GM23248 (cell line): ENCODE measurements at regions not wholly inside any gene's neighbourhood (a gene's known extent, or its start where the extent isn't known, plus 50 kb on each side); places are given as distances from the start of the nearest gene placed in this dataset.

Experiments
- DNase-seq: peaks from one replicate; pipeline ENCODE4 v3.0.0-alpha.2; 2015
- H2AFZ ChIP-seq: fragments of 200-600 bp; sonication (generic); 2 replicates; pipeline ENCODE4 v1.6.1; 2016; ENCODE audit warnings: antibody characterized with exemption
- H3F3A ChIP-seq: fragments of 200-600 bp; sonication (generic); 2 replicates; pipeline ENCODE4 v1.6.1; 2016; ENCODE audit warnings: mild to moderate bottlenecking, antibody characterized with exemption, mixed run types; ENCODE audit not compliant: insufficient read depth
- H3K27ac ChIP-seq: fragments of 200-600 bp; sonication (generic); 2 replicates; pipeline ENCODE4 v1.5.1; 2016; ENCODE audit warnings: mild to moderate bottlenecking
- H3K27me3 ChIP-seq: fragments of 200-600 bp; sonication (generic); replicated peaks from 2 replicates; pipeline ENCODE4 v1.6.1; 2016; ENCODE audit warnings: mild to moderate bottlenecking; ENCODE audit not compliant: insufficient read depth
- H3K36me3 ChIP-seq: fragments of 200-600 bp; sonication (generic); 2 replicates; pipeline ENCODE4 v1.6.1; 2016; ENCODE audit warnings: low read depth, mild to moderate bottlenecking
- H3K4me1 ChIP-seq: fragments of 200-600 bp; sonication (generic); 2 replicates; pipeline ENCODE4 v1.6.1; 2016; ENCODE audit warnings: mild to moderate bottlenecking; ENCODE audit not compliant: insufficient read depth
- H3K4me2 ChIP-seq: fragments of 200-600 bp; sonication (generic); one replicate; pipeline ENCODE4 v1.6.1; 2016; ENCODE audit warnings: mild to moderate bottlenecking; ENCODE audit not compliant: unreplicated experiment
- H3K4me3 ChIP-seq: fragments of 200-600 bp; sonication (generic); 2 replicates; pipeline ENCODE4 v1.5.1; 2016; ENCODE audit warnings: mild to moderate bottlenecking
- H3K79me2 ChIP-seq: fragments of 200-600 bp; sonication (generic); 2 replicates; pipeline ENCODE4 v1.6.1; 2016; ENCODE audit warnings: mild to moderate bottlenecking; ENCODE audit not compliant: insufficient read depth
- H3K9ac ChIP-seq: fragments of 200-600 bp; sonication (generic); 2 replicates; pipeline ENCODE4 v1.6.1; 2016; ENCODE audit warnings: mild to moderate bottlenecking
- H3K9me2 ChIP-seq: fragments of 200-600 bp; sonication (generic); 2 replicates; pipeline ENCODE4 v1.6.1; 2016; ENCODE audit warnings: mixed run types, mild to moderate bottlenecking, moderate library complexity; ENCODE audit not compliant: insufficient read depth
- H3K9me3 ChIP-seq: fragments of 200-600 bp; sonication (generic); one replicate; pipeline ENCODE4 v1.6.1; 2017; ENCODE audit warnings: low read depth
- H4K20me1 ChIP-seq: fragments of 200-600 bp; sonication (generic); 2 replicates; pipeline ENCODE4 v1.6.0; 2016; ENCODE audit not compliant: insufficient read depth
- EZH2 ChIP-seq: fragments of 200-600 bp; sonication (generic); IDR thresholded peaks from 2 replicates; pipeline ENCODE4 v1.6.1; 2018; ENCODE audit warnings: antibody characterized with exemption, mild to moderate bottlenecking; ENCODE audit not compliant: insufficient read depth, poor library complexity, severe bottlenecking
- EZH2phosphoT487 ChIP-seq: fragments of 200-600 bp; sonication (generic); IDR thresholded peaks from 2 replicates; pipeline ENCODE4 v1.6.1; 2018; ENCODE audit warnings: antibody characterized with exemption, moderate library complexity, mild to moderate bottlenecking, low read depth; ENCODE audit not compliant: insufficient read depth
- WGBS, 2 experiments: methylation state at CpG; one replicate each; pipeline ENCODE4 v1.1.6; 2015 to 2017; ENCODE audit warnings: low lambda C conversion rate in 2 of 2, low coverage in 1 of 2; ENCODE audit errors: missing lambda C conversion rate in 2 of 2; 5-methylcytosine and 5-hydroxymethylcytosine counted together
- in situ Hi-C: fragments of 300-500 bp; cut with MboI; formaldehyde crosslinking; loops from 2 replicates; pipeline ENCODE4 v1.15.0; 2020

- Histone ChIP-seq H3K9me2 (no peaks in the 10 kb centered on the region), H3K4me1 (no peaks in the 10 kb centered on the region), H3F3A (no peaks in the 10 kb centered on the region), H3K79me2 (no peaks in the 10 kb centered on the region), H3K4me2 (no peak overlapping the region), H3K36me3 (no peaks in the 10 kb centered on the region), H4K20me1 (no peaks in the 10 kb centered on the region), H3K4me3 (no peak overlapping the region), H3K9ac (no peak overlapping the region), H2AFZ (no peak overlapping the region), H3K9me3 (no peaks in the 10 kb centered on the region), H3K27me3 (no peaks in the 10 kb centered on the region), H3K27ac (no peak overlapping the region)
- in situ Hi-C loops: no loop called here
- TF ChIP-seq EZH2phosphoT487 (no peak), EZH2 (no peak)
- DNase-seq: no peak
- WGBS, 2 experiments: 68 to 71% methylated on average over 4 to 5 of the region's 5 CpGs
These were observed 385.1 kb downstream of the MZT1 start for GRCh38 chr13:72342364-72342763.

GRCh38 chr13:72341904-72342303 lies 385.5 kb downstream of the MZT1 start:
- no peak overlapping the region for H3K4me2 ChIP-seq
- no peaks in the 10 kb centered on the region for H3K79me2 ChIP-seq
- H3K4me3 ChIP-seq: no peak overlapping the region
- WGBS, 2 experiments: 51 to 56% methylated on average over 5 of the region's 5 CpGs
- H4K20me1 ChIP-seq: no peaks in the 10 kb centered on the region
- no peak for DNase-seq
- H3K4me1 ChIP-seq: no peaks in the 10 kb centered on the region
- H3K27ac ChIP-seq: no peak overlapping the region
- H3K36me3 ChIP-seq: no peaks in the 10 kb centered on the region
- no peak overlapping the region for H3K9ac ChIP-seq
- in situ Hi-C loops: no loop called here
- TF ChIP-seq EZH2phosphoT487: no peak
- no peak for TF ChIP-seq EZH2
- no peaks in the 10 kb centered on the region for H3F3A ChIP-seq
- H3K9me3 ChIP-seq: no peaks in the 10 kb centered on the region
- no peaks in the 10 kb centered on the region for H3K27me3 ChIP-seq
- no peak overlapping the region for H2AFZ ChIP-seq
- H3K9me2 ChIP-seq: no peaks in the 10 kb centered on the region

GRCh38 chr13:72317346-72318109 lies 409.9 kb downstream of the MZT1 start:
- in situ Hi-C loops: no loop called here
- H3K9ac ChIP-seq: no peak overlapping the region
- no peaks in the 10 kb centered on the region for H3K36me3 ChIP-seq
- no peaks in the 10 kb centered on the region for H3K27me3 ChIP-seq
- 2 to 3% methylated on average over 3 of the region's 3 CpGs for WGBS, 2 experiments
- no peak overlapping the region for H2AFZ ChIP-seq
- DNase-seq: no peak
- H3K9me2 ChIP-seq: no peaks in the 10 kb centered on the region
- H3K79me2 ChIP-seq: no peaks in the 10 kb centered on the region
- no peak overlapping the region for H3K4me2 ChIP-seq
- no peaks in the 10 kb centered on the region for H3K4me1 ChIP-seq
- TF ChIP-seq EZH2: no peak
- TF ChIP-seq EZH2phosphoT487: no peak
- H3K27ac ChIP-seq: no peak overlapping the region
- no peak overlapping the region for H3K4me3 ChIP-seq
- no peaks in the 10 kb centered on the region for H3F3A ChIP-seq
- H4K20me1 ChIP-seq: no peaks in the 10 kb centered on the region
- H3K9me3 ChIP-seq: peaks cover 4% of the 10 kb centered on the region

- H3F3A ChIP-seq: no peaks in the 10 kb centered on the region
- H3K4me1 ChIP-seq: no peaks in the 10 kb centered on the region
- no peaks in the 10 kb centered on the region for H3K9me2 ChIP-seq
- no peak overlapping the region for H3K9ac ChIP-seq
- H4K20me1 ChIP-seq: no peaks in the 10 kb centered on the region
- no peak for DNase-seq
- 17 to 25% methylated on average over 5 of the region's 5 CpGs for WGBS, 2 experiments
- H3K36me3 ChIP-seq: no peaks in the 10 kb centered on the region
- H3K4me2 ChIP-seq: no peak overlapping the region
- no peaks in the 10 kb centered on the region for H3K79me2 ChIP-seq
- H3K27ac ChIP-seq: no peak overlapping the region
- in situ Hi-C loops: no loop called here
- H3K9me3 ChIP-seq: peaks cover 4% of the 10 kb centered on the region
- H3K4me3 ChIP-seq: no peak overlapping the region
- H3K27me3 ChIP-seq: no peaks in the 10 kb centered on the region
- TF ChIP-seq EZH2: no peak
- TF ChIP-seq EZH2phosphoT487: no peak
- no peak overlapping the region for H2AFZ ChIP-seq
These were observed 410.7 kb downstream of the MZT1 start for GRCh38 chr13:72316716-72317115.

- DNase-seq: no peak
- Histone ChIP-seq H3F3A (no peaks in the 10 kb centered on the region), H3K4me1 (no peaks in the 10 kb centered on the region), H3K27me3 (no peaks in the 10 kb centered on the region), H3K4me2 (no peak overlapping the region), H4K20me1 (no peaks in the 10 kb centered on the region), H3K27ac (no peak overlapping the region), H3K36me3 (no peaks in the 10 kb centered on the region), H3K4me3 (no peak overlapping the region), H3K9ac (no peak overlapping the region), H2AFZ (no peak overlapping the region), H3K9me2 (no peaks in the 10 kb centered on the region), H3K79me2 (no peaks in the 10 kb centered on the region), H3K9me3 (peaks cover 4% of the 10 kb centered on the region)
- TF ChIP-seq EZH2 (no peak), EZH2phosphoT487 (no peak)
- in situ Hi-C loops: no loop called here
- WGBS, 2 experiments: 7 to 8% methylated on average over 3 of the region's 3 CpGs
These were observed 412.1 kb downstream of the MZT1 start for GRCh38 chr13:72315312-72315711.
